GM12878 (cell line): ENCODE measurements at regions not wholly inside any gene's neighbourhood (a gene's known extent, or its start where the extent isn't known, plus 50 kb on each side); places are given as distances from the start of the nearest gene placed in this dataset.

Source experiments
- ATAC-seq: fragments of 200-7000 bp; cut with Tn5 transposase; 3 replicates; pipeline ENCODE4 v1.9.1; 2020; ENCODE audit warnings: mild to moderate bottlenecking, moderate library complexity
- BruUV-seq: library from RNA; stranded (reverse); fragments of 400-500 nt; replicated peaks from 2 replicates; lab custom pipeline; 2021; lab: Mats Ljungman, UMichigan
- CTCF ChIA-PET: fragments of 300-600 bp; sonication (Branson Sonifier 250); formaldehyde crosslinking; extraction: SDS; loops from one replicate; lab custom pipeline; 2021; ENCODE audit warnings: inconsistent platforms; lab: Yijun Ruan, JAX
- POLR2A ChIA-PET: fragments of 350-600 bp; formaldehyde crosslinking; extraction: SDS; loops from one replicate; lab custom pipeline; 2021; ENCODE audit warnings: inconsistent platforms; lab: Charles Lee
- RAD21 ChIA-PET: fragments of 300-600 bp; sonication (Branson Sonifier 250); formaldehyde crosslinking; loops from one replicate; lab custom pipeline; 2023; ENCODE audit warnings: antibody characterized with exemption; ENCODE audit not compliant: unreplicated experiment; lab: Charles Lee
- SMC1A ChIA-PET: fragments of 300-600 bp; sonication (Branson Sonifier 250); formaldehyde crosslinking; loops from one replicate; lab custom pipeline; 2023; ENCODE audit not compliant: unreplicated experiment, uncharacterized antibody; lab: Charles Lee
- DNase-seq: peaks from one replicate; pipeline ENCODE4 v3.0.0-alpha.2; 2011; ENCODE audit warnings: low read depth, low spot score
- FAIRE-seq: peaks from 3 replicates; lab custom pipeline; 2011; peaks lifted over from hg19 to GRCh38; lab: Jason Lieb, UNC
- H2AFZ ChIP-seq: 2 replicates; pipeline ENCODE4 v1.6.0; 2011; ENCODE audit warnings: low read depth, low read length, control low read depth; ENCODE audit not compliant: control insufficient read depth
- H3K27ac ChIP-seq: 2 replicates; pipeline ENCODE4 v1.5.1; 2011; ENCODE audit warnings: control low read depth; ENCODE audit not compliant: control insufficient read depth, insufficient read depth
- H3K27me3 ChIP-seq, 2 experiments: replicated peaks in 1 of 2; 2 replicates each; pipeline versions ENCODE4 v1.6.0 to v1.6.1; 2011; ENCODE audit warnings: low read length in 1 of 2; ENCODE audit not compliant: control insufficient read depth in 2 of 2, insufficient read depth in 2 of 2
- H3K36me3 ChIP-seq, 2 experiments: 2 replicates each; pipeline ENCODE4 v1.5.1; 2011; ENCODE audit warnings: low read length in 1 of 2; ENCODE audit not compliant: control insufficient read depth in 2 of 2, insufficient read depth in 2 of 2
- H3K4me1 ChIP-seq: 2 replicates; pipeline ENCODE4 v1.6.1; 2011; ENCODE audit warnings: mild to moderate bottlenecking, low read length, moderate library complexity, mixed read lengths; ENCODE audit not compliant: control insufficient read depth, insufficient read depth
- H3K4me2 ChIP-seq: 2 replicates; pipeline ENCODE4 v1.6.0; 2011; ENCODE audit warnings: control low read depth; ENCODE audit not compliant: control insufficient read depth, insufficient read depth
- H3K4me3 ChIP-seq: fragments of 200-600 bp; sonication (generic); 2 replicates; pipeline ENCODE4 v1.5.1; 2016
- H3K79me2 ChIP-seq: 2 replicates; pipeline ENCODE4 v1.6.0; 2011; ENCODE audit warnings: low read length; ENCODE audit not compliant: control insufficient read depth, insufficient read depth
- H3K9ac ChIP-seq: 2 replicates; pipeline ENCODE4 v1.8.0; 2011; ENCODE audit warnings: low read length, control low read depth, mixed read lengths; ENCODE audit not compliant: control insufficient read depth, insufficient read depth
- H3K9me3 ChIP-seq: replicated peaks from 3 replicates; pipeline ENCODE4 v1.5.1; 2011; ENCODE audit warnings: mild to moderate bottlenecking, low read length; ENCODE audit not compliant: control insufficient read depth, insufficient read depth
- H4K20me1 ChIP-seq: 2 replicates; pipeline ENCODE4 v1.6.0; 2011; ENCODE audit not compliant: control insufficient read depth, insufficient read depth
- ATF3 ChIP-seq: IDR thresholded peaks from 2 replicates; pipeline ENCODE4 v1.6.1; 2011; ENCODE audit warnings: low read depth, mild to moderate bottlenecking, low read length, moderate library complexity, borderline replicate concordance; ENCODE audit errors: extremely low read depth
- ATF7 ChIP-seq: fragments of 450-650 bp; IDR thresholded peaks from 2 replicates; pipeline ENCODE4 v1.6.1; 2016; ENCODE audit warnings: low read depth, mild to moderate bottlenecking
- EED ChIP-seq: sonication (generic); IDR thresholded peaks from 2 replicates; pipeline ENCODE4 v1.6.1; 2016; ENCODE audit warnings: antibody characterized with exemption, low read depth
- LARP7 ChIP-seq: fragments of 450-650 bp; IDR thresholded peaks from 2 replicates; pipeline ENCODE4 v1.6.1; 2017; ENCODE audit warnings: mild to moderate bottlenecking
- MAX ChIP-seq: IDR thresholded peaks from 2 replicates; pipeline ENCODE4 v1.6.1; 2012; ENCODE audit warnings: low read depth, low read length, improper control_type of control experiment
- MTA2 ChIP-seq: fragments of 450-650 bp; IDR thresholded peaks from 2 replicates; pipeline ENCODE4 v1.6.1; 2016; ENCODE audit warnings: low read depth, mild to moderate bottlenecking, moderate library complexity
- NFIC ChIP-seq: IDR thresholded peaks from 2 replicates; pipeline ENCODE4 v1.6.1; 2012; ENCODE audit warnings: low read depth, mild to moderate bottlenecking, inconsistent platforms, low read length, moderate library complexity
- POLR2AphosphoS5 ChIP-seq: IDR thresholded peaks from 2 replicates; pipeline ENCODE4 v1.6.1; 2011; ENCODE audit warnings: mild to moderate bottlenecking, low read length, inconsistent platforms
- SMARCA5 ChIP-seq: fragments of 450-650 bp; IDR thresholded peaks from 2 replicates; pipeline ENCODE4 v1.6.1; 2017; ENCODE audit warnings: mild to moderate bottlenecking
- SPI1 ChIP-seq: IDR thresholded peaks from 2 replicates; pipeline ENCODE4 v1.6.1; 2011; ENCODE audit warnings: low read depth, mild to moderate bottlenecking, low read length, moderate library complexity, borderline replicate concordance; ENCODE audit not compliant: insufficient read depth
- ZBTB33 ChIP-seq: fragments of 450-650 bp; IDR thresholded peaks from 2 replicates; pipeline ENCODE4 v1.6.1; 2017; ENCODE audit warnings: mild to moderate bottlenecking
- ZNF24 ChIP-seq: fragments of 450-650 bp; IDR thresholded peaks from 2 replicates; pipeline ENCODE4 v1.6.1; 2017; ENCODE audit warnings: antibody characterized with exemption, mild to moderate bottlenecking
- ZSCAN29 ChIP-seq: fragments of 450-650 bp; IDR thresholded peaks from 2 replicates; pipeline ENCODE4 v1.6.1; 2017; ENCODE audit warnings: mild to moderate bottlenecking, moderate library complexity
- WGBS: methylation state at CpG from one replicate; pipeline ENCODE4 v1.1.6; 2016; ENCODE audit warnings: low lambda C conversion rate; ENCODE audit not compliant: insufficient replicate concordance, insufficient coverage; ENCODE audit errors: missing lambda C conversion rate; 5-methylcytosine and 5-hydroxymethylcytosine counted together
- in situ Hi-C: fragments of 300-500 bp; cut with MboI; formaldehyde crosslinking; loops from 9 replicates; pipeline ENCODE4 v1.14.3; 2018; ENCODE audit warnings: mixed read lengths
- intact Hi-C: fragments of 100-400 bp; cut with micrococcal nuclease; formaldehyde crosslinking; loops from one replicate; pipeline ENCODE4 v1.14.2; 2022; ENCODE audit not compliant: unreplicated experiment

- DNase-seq: no peak
- Histone ChIP-seq H3K4me2 (no peak overlapping the region), H3K27ac (no peak overlapping the region), H3K9me3 (no peaks in the 10 kb centered on the region), H3K27me3 (no peaks in the 10 kb centered on the region), H3K4me3 (no peak overlapping the region), H2AFZ (no peak overlapping the region), H3K36me3 (no peaks in the 10 kb centered on the region), H3K9ac (no peak overlapping the region), H3K79me2 (no peaks in the 10 kb centered on the region), H3K4me1 (no peaks in the 10 kb centered on the region), H4K20me1 (no peaks in the 10 kb centered on the region)
- peak; percentile 56; the same call in 1 of the 2 replicates for TF ChIP-seq SPI1
- TF ChIP-seq LARP7: no peak
- TF ChIP-seq ZSCAN29: no peak
- TF ChIP-seq SMARCA5: no peak
- TF ChIP-seq ZNF24: no peak
- peak; percentile 27; the same call in 1 of the 2 replicates for TF ChIP-seq MTA2
- TF ChIP-seq NFIC: no peak
- RAD21 ChIA-PET: no interaction called here
- CTCF ChIA-PET: interaction anchor here (0.6 to 1.2 kb wide), 4 partner anchors 9 to 121 kb away, joined by 3 to 4 read pairs (median 3); no protein-coding TSS in a partner anchor
- peak; percentile 73 for ATAC-seq
- no peak for FAIRE-seq
- in situ Hi-C loops (no loop called here), intact Hi-C loops (loop anchor here (5.0 kb wide), 1 partner anchor 80 kb away; no protein-coding TSS in a partner anchor)
- WGBS: 0% methylated on average over 1 of the region's 1 CpG
- SMC1A ChIA-PET: interaction anchor here (0.7 to 2.0 kb wide), 5 partner anchors 17 to 134 kb away, joined by 3 to 4 read pairs (median 4); no protein-coding TSS in a partner anchor
- POLR2A ChIA-PET: interaction anchor here (0.6 kb wide), 1 partner anchor 814 kb away, joined by 4 read pairs; no protein-coding TSS in a partner anchor
- no TSS peak for BruUV-seq
Observed at GRCh38 chr10:108082596-108082995, 918.1 kb upstream of the SORCS1 start.

GRCh38 chr10:108078263-108078662, 913.8 kb upstream of the SORCS1 start:
- Histone ChIP-seq H2AFZ (no peak overlapping the region), H3K4me3 (no peak overlapping the region), H3K79me2 (no peaks in the 10 kb centered on the region), H3K4me1 (no peaks in the 10 kb centered on the region), H3K4me2 (no peak overlapping the region), H3K9me3 (no peaks in the 10 kb centered on the region), H3K27ac (no peak overlapping the region), H3K9ac (no peak overlapping the region), H3K27me3 (no peaks in the 10 kb centered on the region), H4K20me1 (no peaks in the 10 kb centered on the region), H3K36me3 (no peaks in the 10 kb centered on the region)
- intact Hi-C loops: no loop called here
- ChIA-PET POLR2A (no interaction called here), RAD21 (no interaction called here), CTCF (interaction anchor here (1.2 kb wide), 1 partner anchor 11 kb away, joined by 3 read pairs; no protein-coding TSS in a partner anchor), SMC1A (interaction anchor here (0.8 to 2.8 kb wide), 3 partner anchors 8 to 27 kb away, joined by 3 to 11 read pairs (median 4); no protein-coding TSS in a partner anchor)
- no peak for FAIRE-seq
- no peak for DNase-seq
- ATAC-seq: no peak
- WGBS: 2% methylated on average over 2 of the region's 2 CpGs
- TF ChIP-seq EED (no peak), POLR2AphosphoS5 (no peak), ZBTB33 (no peak), ATF7 (no peak), ATF3 (no peak), MAX (no peak)
- in situ Hi-C loops: no loop called here
- no TSS peak for BruUV-seq
